GM19468 (cell line): ENCODE measurements at regions not wholly inside any gene's neighbourhood (a gene's known extent, or its start where the extent isn't known, plus 50 kb on each side); places are given as distances from the start of the nearest gene placed in this dataset.
"Not testable (repeated sequence)": the region's sequence is repeated elsewhere in the genome, so short reads cannot be mapped to it uniquely, and the experiment has no call there.

Experiments used
- ATAC-seq: cut with Tn5 transposase; IDR thresholded peaks from one replicate; pipeline ENCODE4 v1.9.1; 2021; ENCODE audit warnings: mild to moderate bottlenecking, moderate library complexity, moderate number of reproducible peaks; ENCODE audit not compliant: unreplicated experiment; ENCODE audit errors: extremely low read depth

DNA sequence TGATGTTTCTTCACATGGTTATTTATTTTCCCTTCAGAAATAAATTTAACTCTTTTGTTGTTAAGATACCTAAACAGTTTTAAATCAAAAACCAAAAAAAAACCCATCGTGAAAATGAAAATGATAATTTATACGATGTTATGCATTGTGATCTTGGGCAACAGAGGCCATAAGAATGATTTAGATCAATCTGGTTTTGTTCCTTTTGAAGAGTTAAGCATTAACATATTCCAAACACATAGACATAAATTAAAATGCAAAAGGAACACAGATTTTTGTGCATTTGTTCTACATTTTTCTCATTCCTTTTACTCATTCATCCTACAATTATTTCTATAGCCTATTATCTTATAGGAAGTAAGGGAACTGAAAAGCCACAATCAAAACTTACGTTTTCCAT, 226.1 kb upstream of the SEMA3D start:
- ATAC-seq, result no peak

DNA sequence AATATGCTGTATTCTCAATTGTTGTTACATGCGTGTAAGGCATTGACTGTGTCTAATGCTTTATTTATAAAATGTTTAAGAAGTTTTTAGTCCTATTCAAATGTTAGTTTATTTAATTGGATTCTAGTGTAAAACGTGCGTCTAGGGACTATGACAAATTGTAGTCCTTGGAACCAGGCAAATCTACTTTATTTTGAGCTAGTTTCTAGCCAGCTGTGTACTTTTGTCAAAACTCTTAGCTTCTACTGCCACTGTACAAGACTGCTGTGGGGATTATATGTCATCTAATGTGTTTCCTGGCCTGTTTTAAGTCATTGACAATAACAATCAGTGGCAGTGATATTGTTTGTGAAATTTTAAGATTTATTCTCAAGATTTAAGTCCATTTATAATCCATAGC, 220.5 kb upstream of the SEMA3D start:
- ATAC-seq, result no peak

DNA sequence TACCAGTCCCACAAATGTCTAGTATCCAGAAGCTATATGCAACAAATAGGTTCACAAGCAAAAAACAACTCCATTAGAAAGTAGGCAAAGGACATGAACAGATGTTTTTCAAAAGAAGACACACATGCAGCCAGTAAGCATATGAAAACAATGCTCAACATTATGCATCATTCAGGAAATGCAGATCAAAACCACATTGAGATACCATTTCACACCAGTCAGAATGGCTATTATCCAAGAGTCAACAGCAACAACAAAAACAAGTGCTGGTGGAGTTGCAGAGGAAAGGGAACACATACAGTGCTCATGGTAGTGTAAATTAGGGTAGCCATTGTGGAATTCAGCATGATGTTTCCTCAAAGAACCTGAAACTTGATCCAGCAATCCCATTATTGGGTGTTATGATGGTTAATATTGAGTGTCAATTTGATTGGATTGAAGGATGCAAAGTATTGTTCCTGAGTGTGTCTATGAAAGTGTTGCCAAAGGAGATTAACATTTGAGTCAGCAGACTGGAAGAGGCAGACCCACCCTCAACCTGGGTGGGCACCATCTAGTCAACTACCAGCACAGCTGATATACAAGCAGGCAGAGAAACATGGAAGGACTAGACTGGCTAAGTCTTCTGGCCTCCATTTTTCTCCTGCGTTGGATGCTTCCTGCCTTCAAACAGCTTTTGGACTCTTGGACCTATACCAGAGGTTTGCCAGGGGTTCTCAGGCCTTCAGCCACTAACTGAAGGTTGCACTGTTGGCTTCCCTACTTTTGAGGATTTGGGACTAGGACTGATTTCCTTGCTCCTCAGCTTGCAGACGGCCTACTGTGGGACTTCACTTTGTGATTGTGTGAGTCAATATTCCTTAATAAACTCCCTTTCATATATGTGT, 218.4 kb upstream of the SEMA3D start:
- no peak for ATAC-seq

DNA sequence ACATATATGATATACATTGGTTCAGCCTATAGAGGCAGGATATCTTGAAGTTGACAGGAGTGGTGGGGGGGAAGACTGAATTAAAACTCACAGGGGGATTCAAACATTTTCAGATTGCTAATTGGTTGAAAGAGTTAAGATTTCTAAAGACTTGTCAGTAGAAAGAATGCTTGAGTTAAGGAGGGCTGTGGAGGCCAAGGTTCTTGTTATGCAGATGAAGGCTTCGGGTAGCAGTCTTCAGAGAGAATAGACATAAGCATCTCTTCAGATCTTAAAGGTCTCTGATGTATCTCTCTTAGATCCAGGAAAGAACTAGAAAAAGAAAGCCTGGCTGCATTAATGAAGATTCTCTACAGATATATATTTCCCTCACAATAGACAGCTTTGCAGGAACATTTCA, 209.8 kb upstream of the SEMA3D start:
- no peak for ATAC-seq

DNA sequence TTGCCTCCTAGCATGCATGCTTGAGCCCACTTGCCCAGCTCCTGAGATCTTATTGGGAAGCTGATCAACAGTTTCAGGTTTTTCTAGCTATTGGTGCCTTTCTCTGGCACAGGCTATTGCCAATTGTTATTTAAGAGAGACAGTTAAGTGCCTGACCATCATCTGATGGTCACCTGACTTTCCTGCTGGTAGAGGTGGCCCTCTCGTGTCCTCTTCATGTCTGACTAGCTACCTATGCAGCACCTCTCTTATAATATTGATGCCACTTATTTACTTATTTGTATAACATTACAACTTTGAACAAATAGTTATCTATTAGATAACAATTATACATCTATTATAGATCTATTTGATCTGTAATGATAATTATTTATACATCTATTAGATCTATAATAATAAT, 205.9 kb upstream of the SEMA3D start:
- no peak for ATAC-seq

DNA sequence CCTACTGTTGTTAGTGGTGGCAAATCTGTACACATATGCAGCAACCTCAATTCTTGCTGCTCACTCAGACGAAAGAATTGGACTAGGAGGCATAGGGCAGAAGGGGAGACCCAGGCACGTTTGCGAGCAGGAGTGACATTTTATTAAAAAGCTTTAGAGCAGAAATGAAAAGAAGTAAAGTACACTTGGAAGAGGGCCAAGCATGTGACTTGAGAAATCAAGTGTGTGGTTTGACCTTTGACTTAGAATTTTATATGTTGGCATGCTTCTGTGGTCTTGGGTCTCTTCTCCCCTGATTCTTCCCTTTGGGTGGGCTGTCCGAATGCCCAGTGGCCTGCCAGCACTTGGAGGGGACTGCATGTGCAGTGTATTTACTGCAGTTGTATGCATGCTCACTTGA, 205.5 kb upstream of the SEMA3D start:
- ATAC-seq, result no peak

DNA sequence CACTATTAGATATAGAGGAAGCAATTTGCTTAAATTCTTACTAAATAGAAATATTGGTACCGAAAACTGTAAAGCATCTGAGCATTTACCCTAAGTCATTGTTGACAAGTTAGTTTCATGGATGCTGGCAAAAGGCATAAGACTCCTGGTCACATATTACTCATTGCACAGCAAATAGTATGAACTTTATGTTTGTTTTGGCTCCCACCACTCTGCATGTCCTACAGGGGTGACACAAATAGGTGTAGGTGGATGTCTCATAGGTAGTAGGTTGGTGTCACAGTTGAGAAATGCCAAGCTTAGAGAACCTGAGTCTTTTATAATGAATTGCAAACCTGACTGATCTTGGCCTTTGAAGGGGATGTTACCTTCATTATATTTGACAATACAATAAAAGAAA, 199.6 kb upstream of the SEMA3D start:
- no peak for ATAC-seq

DNA sequence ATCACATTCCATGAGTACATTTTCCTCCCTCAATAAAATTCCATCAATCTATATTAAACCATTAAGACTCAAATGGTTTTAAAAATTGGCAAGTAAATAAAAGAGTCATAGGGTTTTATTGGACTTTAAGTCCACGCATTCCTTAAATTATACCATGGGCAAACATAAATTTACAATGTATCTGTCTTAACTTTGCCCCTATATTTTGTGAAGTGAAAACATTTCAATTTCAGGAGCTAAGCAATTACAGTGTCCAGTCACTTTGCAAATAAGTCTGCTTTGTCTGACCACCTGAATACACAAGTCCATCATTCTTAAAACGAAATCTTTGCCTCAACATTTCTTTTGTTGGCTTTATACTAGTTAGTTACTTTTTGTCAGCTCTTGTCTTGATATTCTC, 197.5 kb upstream of the SEMA3D start:
- no peak for ATAC-seq

DNA sequence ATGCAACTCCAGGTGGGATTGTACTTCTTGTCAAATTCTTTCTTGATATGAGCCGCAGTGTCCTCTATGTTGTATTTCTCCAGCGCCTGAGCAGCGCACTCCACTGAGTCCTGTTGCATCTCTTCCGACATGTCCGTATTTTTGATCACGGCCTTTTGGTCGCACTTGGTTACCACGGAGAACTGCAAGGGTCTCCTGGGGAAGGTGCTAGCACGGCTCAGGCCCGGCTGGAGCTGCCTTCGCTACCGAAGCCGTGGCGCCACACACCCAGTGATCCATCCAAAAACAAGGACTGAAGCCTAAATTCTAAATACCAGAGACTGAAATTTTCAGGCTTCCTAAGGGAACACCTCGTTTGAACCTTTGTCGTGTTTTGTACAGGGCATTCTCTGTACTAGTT, 194.4 kb upstream of the SEMA3D start:
- no peak for ATAC-seq

DNA sequence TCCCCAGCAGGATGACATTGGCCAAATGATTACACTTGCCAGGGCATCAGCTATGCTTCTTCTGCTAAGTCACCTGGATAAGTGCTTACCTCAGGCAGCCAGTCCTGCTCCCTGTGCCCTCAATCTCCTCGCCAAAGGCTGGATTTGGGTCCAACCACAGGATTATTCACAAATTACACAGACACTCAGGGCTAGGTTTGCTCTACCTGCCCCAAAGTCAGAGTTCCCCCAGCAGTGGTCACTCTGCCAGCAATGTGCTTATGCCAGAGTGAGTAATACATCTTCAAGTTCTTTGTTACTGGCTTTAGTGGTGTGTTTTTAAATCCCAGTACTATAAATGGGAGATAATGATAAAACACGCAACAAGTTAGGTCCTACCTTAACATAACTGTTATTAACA, 189.7 kb upstream of the SEMA3D start:
- ATAC-seq, result no peak

DNA sequence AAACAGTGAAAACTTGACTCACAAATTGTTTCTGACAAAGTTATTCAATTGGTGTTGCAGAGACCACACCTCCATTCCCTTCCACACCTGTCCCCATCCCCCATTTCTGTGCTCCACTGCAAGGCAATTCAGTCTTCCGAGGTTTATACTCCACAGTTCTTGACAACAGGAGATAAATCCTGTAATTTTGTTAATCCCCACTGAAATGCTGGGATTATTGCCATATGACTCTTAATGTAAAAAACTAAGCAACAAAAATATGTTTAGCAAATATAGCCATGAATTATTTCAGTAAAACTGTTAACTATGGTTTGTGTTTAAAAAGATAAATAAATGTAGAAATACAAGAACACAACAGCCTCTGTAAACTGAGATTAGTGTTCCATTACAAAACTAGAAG, 170.1 kb upstream of the SEMA3D start:
- no peak for ATAC-seq

DNA sequence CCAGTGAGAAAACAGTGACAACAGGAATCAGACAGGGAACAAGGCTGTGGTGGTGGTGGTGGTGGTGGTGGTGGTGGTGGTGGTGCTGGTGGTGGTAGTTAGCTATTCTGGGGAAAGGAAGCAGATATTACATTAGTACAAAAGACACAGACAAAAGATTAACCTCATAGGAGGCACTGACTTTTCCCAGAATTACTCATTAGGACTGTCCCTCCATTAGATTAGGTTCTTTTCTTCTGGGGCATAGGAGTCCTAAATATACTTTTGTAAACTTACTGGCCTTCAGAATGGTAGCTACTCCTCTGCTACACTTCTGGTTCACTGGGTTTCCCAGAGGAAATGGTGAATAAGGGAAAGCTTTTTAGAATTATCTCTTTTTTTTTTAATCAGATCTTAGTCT, 156.6 kb upstream of the SEMA3D start:
- no peak for ATAC-seq

DNA sequence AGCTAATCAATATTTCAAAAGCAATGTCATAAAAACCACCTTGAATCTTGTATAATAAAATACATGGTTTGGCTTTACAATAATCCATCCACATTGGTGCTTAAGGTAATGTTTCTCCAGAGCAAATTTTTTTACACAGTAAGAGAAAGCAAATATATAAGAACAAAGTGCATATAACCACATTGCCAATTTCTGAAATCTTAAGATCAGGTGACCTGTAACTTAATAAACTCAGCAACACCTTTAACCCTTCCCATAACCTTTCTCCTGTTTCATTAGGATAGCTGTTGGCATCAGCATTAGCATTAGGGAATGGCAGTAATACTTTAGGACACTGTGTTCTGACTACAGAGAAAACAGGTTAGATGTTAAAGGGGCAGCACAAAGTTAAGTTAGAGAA, 155.9 kb upstream of the SEMA3D start:
- no peak for ATAC-seq

DNA sequence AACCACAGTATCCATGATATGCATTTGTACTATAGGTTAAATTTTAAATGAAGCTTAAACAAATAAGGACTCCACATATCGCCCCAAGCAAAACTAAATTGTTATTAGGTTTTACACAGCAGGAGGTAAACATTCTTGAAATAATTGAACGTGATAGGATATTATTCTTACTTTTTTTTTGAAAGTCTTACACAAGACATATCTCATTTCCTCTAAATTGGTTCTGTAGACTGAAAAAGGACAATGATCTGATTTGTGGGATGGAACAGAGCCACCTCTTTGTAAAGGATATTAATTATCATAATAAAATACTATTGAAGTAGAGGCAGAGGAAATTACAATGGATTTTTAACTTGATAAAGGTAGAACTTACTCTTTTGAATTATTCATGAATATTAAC, 155.1 kb upstream of the SEMA3D start:
- no peak for ATAC-seq

DNA sequence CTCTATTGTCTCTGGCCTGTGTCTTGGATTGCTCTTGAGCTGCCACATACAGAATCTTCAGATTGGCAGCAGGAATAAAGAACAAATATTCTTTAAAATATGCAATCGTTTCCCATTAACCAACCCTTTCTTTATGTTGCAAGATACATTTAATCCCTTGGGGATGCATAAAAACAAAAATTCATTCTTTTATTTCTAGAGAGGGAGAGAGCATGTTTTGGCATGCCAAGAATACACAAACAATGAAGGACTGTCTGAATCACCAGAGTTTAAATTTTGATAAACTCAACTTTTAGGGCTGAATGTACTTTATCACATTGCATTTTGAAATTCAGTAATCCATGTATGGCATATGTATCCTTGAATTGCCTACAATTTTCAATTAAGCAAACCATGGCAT, 154.3 kb upstream of the SEMA3D start:
- ATAC-seq, result no peak

DNA sequence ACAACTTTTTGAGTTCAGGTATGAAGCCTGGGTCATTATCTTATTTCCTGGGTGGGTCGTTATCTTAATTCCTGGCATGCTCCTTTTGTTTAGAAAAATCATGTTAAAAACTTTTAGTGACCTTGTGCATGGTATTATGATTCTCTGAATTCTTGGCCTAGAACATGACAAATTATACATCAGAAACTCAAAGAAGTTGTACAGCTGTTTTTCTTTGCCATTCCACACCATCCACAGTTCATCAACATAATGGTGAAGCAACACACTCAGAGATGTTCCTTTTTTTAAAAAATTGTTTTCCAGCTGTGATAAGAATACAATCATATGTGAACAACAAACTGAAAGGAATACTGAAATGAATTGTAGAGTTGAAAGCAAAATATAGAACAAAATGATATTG, 149.2 kb upstream of the SEMA3D start:
- ATAC-seq, result no peak

DNA sequence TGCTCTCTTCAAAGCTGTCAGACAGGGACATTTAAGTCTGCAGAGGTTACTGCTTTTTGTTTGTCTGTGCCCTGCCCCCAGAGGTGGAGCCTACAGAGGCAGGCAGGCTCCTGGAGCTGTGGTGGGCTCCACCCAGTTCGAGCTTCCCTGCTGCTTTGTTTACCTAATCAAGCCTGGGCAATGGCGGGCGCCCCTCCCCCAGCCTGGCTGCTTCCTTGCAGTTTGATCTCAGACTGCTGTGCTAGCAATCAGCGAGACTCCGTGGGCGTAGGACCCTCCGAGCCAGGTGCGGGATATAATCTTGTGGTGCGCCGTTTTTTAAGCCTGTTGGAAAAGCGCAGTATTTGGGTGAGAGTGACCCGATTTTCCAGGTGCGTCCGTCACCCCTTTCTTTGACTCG, 148.3 kb upstream of the SEMA3D start:
- ATAC-seq, result not testable (repeated sequence)

DNA sequence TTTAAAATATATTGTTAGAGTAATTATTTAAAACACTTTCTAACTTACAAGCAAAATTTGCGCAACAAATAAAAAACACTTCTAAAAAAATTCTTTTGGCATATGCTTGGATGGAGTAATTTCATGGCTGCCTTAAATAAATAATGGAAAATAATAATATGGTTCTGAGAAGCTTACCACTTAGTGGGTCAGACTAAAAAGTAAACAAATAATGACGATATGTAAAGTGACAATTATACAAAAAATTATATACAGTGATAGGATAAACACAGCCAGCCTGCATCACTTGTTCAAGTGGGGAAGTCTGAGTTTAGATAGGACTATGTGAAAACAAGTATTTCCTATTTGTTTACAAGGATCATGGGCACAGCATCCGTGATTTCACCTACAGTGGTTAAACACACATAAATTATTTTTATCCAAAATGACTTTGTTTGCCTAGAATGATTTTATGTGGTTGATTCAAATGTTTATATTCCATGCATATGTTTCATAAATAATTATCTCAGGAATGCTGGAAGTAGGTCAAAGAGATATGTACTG, 141.7 kb upstream of the SEMA3D start:
- ATAC-seq, result no peak

DNA sequence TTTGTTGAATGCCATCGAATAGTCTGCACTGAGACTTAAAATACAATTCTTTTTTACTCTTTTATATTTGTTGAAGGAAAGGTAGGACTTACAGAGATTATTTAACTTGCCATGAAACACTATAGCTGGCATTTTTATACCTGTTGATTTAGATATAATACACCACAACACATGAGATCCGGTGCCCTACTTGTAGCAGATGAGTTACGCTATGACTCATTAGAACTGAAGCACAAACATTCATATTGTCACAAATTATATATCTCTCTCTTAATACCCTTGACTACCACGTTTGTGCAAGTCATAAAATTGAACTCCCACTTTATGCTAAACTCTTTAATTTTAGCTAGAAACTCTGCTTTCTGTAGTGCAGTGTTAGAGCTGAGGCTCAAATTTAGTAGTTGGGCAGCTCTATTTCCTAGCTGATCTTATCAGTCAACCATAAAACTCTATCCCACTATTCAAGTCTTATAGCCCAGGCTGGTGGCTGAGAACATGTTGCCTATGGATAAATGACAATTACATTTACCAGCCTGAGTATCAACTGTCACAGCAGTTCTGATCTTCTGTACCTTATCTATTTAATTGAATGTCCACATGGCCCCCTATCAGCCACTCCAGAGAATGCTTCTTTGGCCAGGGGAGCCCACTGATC, 137.4 kb upstream of the SEMA3D start:
- no peak for ATAC-seq

DNA sequence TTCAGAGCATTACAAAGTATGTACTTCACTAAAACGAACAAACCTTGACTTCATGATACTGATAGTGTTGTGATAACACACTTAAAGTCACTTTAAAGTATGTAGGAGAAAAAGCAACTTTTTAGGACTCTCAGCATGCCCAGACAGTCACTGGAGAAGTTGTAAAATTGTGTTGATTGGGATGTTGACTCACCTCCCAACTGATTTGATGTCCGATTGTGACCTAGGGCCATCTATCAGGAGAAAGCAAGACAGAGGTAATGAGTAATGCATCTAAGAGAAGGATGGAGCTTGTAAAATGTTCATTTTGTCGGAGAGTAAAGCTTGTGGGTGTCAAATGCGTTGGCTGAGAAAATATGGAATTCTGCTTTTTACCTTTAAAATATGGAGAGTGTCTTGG, 135.4 kb upstream of the SEMA3D start:
- ATAC-seq, result no peak

DNA sequence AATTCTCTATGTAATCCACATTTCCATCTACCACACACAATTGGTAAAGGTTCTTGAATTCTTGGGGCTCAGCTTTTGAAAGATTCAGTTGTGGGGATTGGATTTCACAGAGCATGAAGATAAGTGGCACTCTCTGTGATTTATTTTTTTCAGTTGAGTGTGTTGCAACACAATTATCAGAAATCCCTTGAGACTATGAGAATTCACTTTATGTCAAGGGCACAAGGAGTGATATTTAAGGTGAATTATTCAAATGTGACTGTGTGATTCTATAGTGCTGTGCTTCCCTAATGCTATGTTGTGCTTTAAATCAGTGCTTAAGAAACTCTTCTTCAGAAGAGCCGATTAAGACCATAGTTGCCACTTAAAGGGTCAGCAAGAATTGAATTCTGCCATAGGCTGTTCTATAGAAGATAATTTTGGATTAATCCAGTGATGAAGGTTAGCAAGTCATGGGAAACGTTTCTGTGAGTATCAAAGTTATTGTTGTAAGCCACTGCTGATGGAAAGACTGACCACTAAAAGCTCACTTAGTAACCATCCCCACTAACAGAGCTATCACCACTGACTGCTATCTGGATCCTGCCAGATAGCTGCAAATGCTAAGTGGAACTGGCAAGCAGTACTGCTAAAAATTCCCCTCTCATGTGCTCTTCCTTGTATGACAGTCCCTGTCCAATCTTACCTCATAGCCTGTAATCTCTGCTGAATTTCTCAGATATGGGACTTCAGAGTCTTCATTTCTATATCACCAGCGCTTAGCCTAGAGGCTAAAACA, 134.0 kb upstream of the SEMA3D start:
- no peak for ATAC-seq
